ENCODE measurements at regions not wholly inside any gene's neighbourhood (a gene's known extent, or its start where the extent isn't known, plus 50 kb on each side); places are given as distances from the start of the nearest gene placed in this dataset.

DNA sequence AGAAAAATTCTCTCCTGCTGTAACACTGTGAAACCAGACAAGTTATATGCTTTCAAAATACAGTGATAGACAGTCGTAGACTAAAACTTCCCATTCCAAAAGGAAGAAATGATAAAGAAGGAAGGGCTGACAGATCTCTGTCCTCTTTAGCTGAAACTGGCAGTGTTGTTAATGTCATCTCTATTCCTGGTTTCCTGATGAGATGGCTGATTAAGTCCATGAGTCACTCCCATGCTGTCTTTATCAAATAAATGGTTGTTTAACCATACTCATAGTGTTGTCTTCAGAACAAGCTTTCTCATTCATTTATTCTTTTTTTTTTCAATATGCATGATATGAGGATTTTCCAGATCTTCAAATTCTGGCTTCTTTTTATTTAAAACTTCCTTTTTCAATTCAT lies 952.2 kb upstream of the WWC1 start:
- no peak for TF ChIP-seq EZH2 (IDR thresholded peaks at IDR 0.05; ENCODE audit: insufficient read depth, poor library complexity, severe bottlenecking)
- no peak for TF ChIP-seq EZH2phosphoT487 (IDR thresholded peaks at IDR 0.05; ENCODE audit: insufficient read depth, low read depth)
